SKM-1 (cell line): ENCODE measurements at regions not wholly inside any gene's neighbourhood (a gene's known extent, or its start where the extent isn't known, plus 50 kb on each side); places are given as distances from the start of the nearest gene placed in this dataset.
"Not testable (repeated sequence)": the region's sequence is repeated elsewhere in the genome, so short reads cannot be mapped to it uniquely, and the experiment has no call there.

Source experiments
- DNase-seq: peaks from one replicate; lab custom pipeline; 2025; ENCODE audit not compliant: unreplicated experiment; lab: John Stamatoyannopoulos, UW

DNA sequence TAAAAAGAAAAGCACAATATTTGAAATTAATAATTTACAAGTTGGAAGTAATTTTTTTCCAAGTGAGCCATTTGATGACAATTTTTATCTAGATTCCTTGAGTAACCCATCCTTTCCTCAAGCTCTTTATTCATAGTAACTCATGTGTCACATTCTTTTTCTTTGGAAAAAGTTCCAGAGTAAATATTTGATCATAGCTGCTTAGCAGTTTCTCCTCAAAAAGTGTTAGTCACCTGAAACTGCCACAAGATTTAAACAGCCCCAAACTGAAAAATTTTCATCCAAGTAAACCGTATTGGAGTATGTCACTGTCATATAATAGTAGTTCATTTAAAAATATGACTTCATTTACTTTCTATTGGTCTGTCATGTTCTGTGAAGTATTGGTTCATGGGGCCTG, 94.6 kb upstream of the CASK start:
- no peak for DNase-seq

DNA sequence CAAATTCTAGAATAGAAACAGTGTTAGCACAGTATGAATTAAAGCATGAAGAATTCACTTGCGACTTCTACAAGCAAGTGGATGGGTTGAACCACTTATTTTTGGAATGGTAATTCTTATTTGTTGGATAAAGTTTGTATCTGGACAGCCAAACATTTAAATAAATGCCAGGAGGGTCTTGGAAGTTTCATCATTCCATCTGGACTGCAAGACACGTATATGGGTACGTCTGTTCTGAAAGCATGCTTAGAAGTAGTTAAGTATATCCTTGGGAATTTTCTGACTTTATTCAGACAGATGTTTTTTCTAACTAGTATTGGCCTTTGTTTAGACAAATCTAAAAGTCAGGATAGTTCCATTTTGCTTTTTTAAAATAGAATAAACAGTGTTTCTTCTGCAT, 77.5 kb upstream of the CASK start:
- no peak for DNase-seq

DNA sequence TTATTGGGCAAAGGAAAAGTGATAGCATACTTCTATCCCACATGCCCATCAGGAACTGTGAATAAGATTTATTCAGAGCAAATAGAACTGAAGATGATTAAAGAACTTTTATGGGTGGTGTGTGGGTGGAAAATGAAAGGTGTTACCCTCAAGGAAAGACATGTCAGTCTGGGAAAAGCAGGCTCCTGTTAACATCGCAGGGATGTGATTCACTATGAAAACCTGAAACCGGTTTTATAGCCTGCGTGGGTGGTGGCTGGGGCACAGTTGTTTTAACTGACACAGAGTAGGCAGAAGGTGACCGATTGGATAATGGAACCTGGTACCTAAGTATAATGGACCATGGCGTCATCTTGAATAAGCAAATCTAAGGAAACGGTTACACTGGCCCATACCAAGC, 61.3 kb upstream of the CASK start:
- no peak for DNase-seq

DNA sequence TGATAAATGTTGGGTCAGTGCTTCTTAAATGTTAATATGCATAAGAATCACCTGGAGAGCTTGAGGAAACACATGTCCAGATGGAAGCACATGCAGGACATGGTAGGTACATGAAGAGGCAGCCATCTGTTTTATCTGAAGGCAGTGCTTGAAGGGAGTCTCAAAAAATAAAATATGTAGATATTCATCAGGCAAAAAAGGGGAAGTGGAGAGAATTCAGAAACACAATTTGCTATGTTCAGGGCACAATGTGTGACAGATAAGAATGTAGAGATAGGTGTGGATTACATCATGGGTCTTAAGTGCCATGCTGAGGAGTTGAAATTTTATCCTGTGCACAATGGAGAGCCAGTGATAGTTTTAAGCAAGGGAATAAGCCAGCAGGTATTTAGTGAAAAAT, 59.6 kb upstream of the CASK start:
- no peak for DNase-seq

DNA sequence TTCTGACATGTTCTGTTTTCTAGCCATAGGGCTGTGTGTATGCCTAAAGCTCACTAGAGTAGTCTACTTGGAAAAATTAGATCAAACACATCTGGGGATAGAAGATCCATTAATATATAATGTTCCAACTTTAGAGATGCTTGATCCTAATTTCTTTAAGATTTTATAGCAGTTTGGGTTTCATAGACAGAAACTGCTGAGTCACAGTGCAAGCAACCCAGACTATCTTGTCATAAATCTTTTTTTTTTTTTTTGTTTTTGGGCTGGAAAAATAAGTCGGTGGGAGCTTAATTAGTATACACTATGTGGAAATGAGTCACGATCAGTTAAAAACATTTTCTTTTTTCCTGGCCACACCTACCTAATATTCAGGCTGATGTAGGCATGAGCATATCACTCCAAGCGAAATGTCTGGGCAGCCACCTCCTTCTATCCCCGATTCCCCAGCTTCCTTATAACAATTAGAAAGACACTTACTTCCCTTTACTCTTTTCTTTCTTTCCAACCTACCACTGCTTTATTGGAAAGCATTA, 58.2 kb upstream of the CASK start:
- DNase-seq: no peak

DNA sequence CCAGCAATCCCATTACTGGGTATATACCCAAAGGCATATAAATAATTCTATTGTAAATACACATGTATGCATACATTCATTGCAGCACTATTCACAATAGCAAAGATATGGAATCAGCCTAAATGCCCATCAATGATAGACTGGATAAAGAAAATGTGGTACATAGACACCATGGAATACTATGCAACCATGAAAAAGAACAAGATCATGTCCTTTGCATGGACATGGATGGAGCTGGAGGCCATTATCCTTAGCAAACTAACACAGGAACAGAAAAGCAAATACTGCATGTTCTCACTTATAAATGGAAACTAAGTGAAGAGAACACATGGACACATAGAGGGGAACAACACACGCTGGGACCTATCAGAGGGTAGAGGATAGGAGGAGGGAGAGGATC, 51.3 kb upstream of the CASK start:
- DNase-seq: not testable (repeated sequence)

DNA sequence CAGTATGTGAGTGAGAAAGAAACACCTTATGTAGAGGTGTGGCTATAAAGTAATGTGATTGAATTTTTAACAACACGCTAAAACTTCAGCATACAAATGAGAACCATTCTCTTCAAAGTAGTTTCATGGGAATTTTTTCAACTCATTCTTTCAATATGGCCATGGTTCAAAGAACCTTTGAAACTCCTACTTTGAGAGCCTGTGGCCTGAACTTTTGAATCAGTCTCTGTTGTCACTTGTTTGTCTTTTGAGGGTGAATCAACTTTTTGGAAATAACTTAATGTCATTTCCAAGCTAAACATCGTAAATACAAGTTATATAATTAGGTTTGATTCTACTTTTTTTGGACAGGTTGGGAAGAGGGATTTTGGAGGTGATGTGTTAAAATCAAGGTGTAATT, 49.9 kb upstream of the CASK start:
- DNase-seq: no peak
